Panc1 (cell line): ENCODE measurements at regions not wholly inside any gene's neighbourhood (a gene's known extent, or its start where the extent isn't known, plus 50 kb on each side); places are given as distances from the start of the nearest gene placed in this dataset.

Experiments
- ATAC-seq: fragments of 200-7000 bp; cut with Tn5 transposase; 2 replicates; pipeline ENCODE4 v1.9.1; 2020; ENCODE audit warnings: mild to moderate bottlenecking, moderate library complexity
- BruUV-seq: library from RNA; stranded (reverse); fragments of 400-500 nt; replicated peaks from 2 replicates; lab custom pipeline; 2021; lab: Mats Ljungman, UMichigan
- CTCF ChIA-PET: fragments of 300-600 bp; sonication (Branson Sonifier 250); formaldehyde crosslinking; loops from one replicate; lab custom pipeline; 2022; ENCODE audit warnings: antibody characterized with exemption; lab: Charles Lee
- POLR2A ChIA-PET: fragments of 300-600 bp; sonication (Branson Sonifier 250); formaldehyde crosslinking; loops from one replicate; lab custom pipeline; 2022; ENCODE audit warnings: antibody characterized with exemption; lab: Charles Lee
- DNase-seq: peaks from one replicate; pipeline ENCODE4 v3.0.0-alpha.2; 2010; ENCODE audit warnings: low read depth, low spot score
- H3K27ac ChIP-seq: 2 replicates; pipeline ENCODE4 v1.5.1; 2011; ENCODE audit warnings: mild to moderate bottlenecking, low read length, inconsistent platforms
- H3K27me3 ChIP-seq: fragments of 200-500 bp; sonication (Bioruptor generic); 2 replicates; pipeline ENCODE4 v1.6.0; 2014; ENCODE audit warnings: low read length, inconsistent platforms; ENCODE audit not compliant: control insufficient read depth, insufficient read depth
- H3K36me3 ChIP-seq: fragments of 200-500 bp; sonication (Bioruptor generic); 2 replicates; pipeline ENCODE4 v1.5.1; 2014; ENCODE audit warnings: inconsistent platforms, mild to moderate bottlenecking, low read length, moderate library complexity; ENCODE audit not compliant: control insufficient read depth, insufficient read depth
- H3K4me1 ChIP-seq: 2 replicates; pipeline ENCODE4 v1.5.1; 2011; ENCODE audit warnings: inconsistent platforms, mild to moderate bottlenecking, low read length, moderate library complexity; ENCODE audit not compliant: control insufficient read depth, insufficient read depth
- H3K4me3 ChIP-seq, 2 experiments: 2 replicates each; pipeline ENCODE4 v1.5.1; 2011 to 2012; ENCODE audit warnings: low read depth in 2 of 2, low read length in 2 of 2, mild to moderate bottlenecking in 2 of 2, inconsistent platforms in 1 of 2, moderate library complexity in 1 of 2
- H3K9me3 ChIP-seq: fragments of 200-500 bp; sonication (Bioruptor generic); 2 replicates; pipeline ENCODE4 v1.5.1; 2014; ENCODE audit warnings: low read depth, mild to moderate bottlenecking, inconsistent platforms, low read length, moderate library complexity; ENCODE audit not compliant: control insufficient read depth, insufficient read depth
- POLR2AphosphoS5 ChIP-seq: IDR thresholded peaks from 2 replicates; pipeline ENCODE4 v1.6.1; 2012; ENCODE audit warnings: mild to moderate bottlenecking, low read depth, low read length, moderate library complexity
- REST ChIP-seq, 2 experiments: IDR thresholded peaks; 2 replicates each; pipeline ENCODE4 v1.6.1; 2011 to 2012; ENCODE audit warnings: low read depth in 2 of 2, control low read depth in 1 of 2, low read length in 1 of 2, mild to moderate bottlenecking in 1 of 2, moderate library complexity in 1 of 2; ENCODE audit not compliant: insufficient read depth in 1 of 2
- SIN3A ChIP-seq: IDR thresholded peaks from 2 replicates; pipeline ENCODE4 v1.6.1; 2012; ENCODE audit warnings: low read depth, mild to moderate bottlenecking, low read length, moderate library complexity, borderline replicate concordance; ENCODE audit not compliant: insufficient read depth
- TCF7L2 ChIP-seq: IDR thresholded peaks from 2 replicates; pipeline ENCODE4 v1.6.1; 2011; ENCODE audit warnings: mild to moderate bottlenecking, low read depth, low read length, inconsistent platforms
- in situ Hi-C: cut with HindIII; loops from 2 replicates; pipeline ENCODE4 v1.10.0; 2016; ENCODE audit warnings: low sequenced_read_pairs, low pct_unique_long_range_greater_than_20kb
- intact Hi-C: fragments of 100-400 bp; cut with micrococcal nuclease; formaldehyde crosslinking; loops from one replicate; pipeline ENCODE4 v1.10.0; 2022; ENCODE audit not compliant: unreplicated experiment
- TF ChIP-seq, protein P1 (sequence below): fragments of 450-650 bp; IDR thresholded peaks from 2 replicates; pipeline ENCODE4 v1.5.1; 2017; ENCODE audit warnings: mild to moderate bottlenecking

DNA sequence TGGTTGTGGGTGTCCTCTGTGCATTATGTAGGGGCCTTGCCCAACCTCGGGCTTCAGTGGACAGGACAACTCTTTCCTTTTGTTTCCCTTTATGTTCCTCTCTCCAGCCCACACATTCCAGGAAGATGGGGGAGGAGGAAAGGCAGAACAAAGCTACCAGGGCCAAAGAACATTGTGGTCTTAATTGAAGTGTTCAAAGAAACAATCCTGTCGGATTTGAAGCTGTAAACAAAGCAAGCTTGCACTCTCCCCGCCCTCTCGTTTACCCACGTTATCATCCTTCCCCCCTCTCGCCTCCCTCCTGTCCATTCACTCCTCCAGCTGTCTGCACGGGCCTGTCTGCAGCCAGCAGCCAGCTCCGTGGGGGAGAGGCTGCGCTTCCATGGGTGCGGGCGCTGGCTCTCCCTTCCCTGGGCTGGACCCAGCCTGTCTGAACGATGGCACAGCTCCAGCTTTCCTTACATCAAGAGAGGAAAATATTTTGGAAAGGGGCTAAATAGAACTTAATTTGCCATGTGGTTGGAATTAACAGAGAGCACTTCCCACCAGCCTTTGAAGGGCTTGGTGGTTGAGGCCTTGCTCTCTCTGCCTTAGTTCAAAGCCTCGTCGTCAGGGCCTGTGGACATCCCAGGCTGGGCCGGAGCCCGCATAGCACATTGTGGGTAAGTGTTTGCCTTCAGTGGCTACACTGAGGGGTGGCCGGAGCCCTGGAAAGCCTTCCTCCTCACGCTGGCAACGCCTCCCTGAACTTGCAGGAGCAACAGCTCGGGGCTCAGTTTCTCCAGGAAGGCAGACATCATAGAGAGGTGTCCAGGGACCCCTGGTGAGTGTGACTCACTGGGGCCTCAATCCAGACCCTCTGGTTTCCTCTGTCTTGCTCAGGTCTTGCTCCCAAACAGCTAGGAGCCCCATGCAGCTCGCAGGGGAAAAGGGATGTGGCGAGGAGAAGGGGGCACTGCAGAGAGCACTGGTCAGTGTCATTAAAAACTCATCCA is 60.6 kb upstream of the HS6ST1 start:
- no peaks in the 10 kb centered on the region for H3K36me3 ChIP-seq
- BruUV-seq = no TSS peak
- no peaks in the 10 kb centered on the region for H3K27me3 ChIP-seq
- intact Hi-C loops = no loop called here
- POLR2A ChIA-PET = no interaction called here
- no peaks in the 10 kb centered on the region for H3K9me3 ChIP-seq
- in situ Hi-C loops = no loop called here
- ATAC-seq (no peak; the same call in 1 of the 2 replicates), DNase-seq (no peak)
- H3K4me3 ChIP-seq = no peak overlapping the region
- TF ChIP-seq, protein P1, sequence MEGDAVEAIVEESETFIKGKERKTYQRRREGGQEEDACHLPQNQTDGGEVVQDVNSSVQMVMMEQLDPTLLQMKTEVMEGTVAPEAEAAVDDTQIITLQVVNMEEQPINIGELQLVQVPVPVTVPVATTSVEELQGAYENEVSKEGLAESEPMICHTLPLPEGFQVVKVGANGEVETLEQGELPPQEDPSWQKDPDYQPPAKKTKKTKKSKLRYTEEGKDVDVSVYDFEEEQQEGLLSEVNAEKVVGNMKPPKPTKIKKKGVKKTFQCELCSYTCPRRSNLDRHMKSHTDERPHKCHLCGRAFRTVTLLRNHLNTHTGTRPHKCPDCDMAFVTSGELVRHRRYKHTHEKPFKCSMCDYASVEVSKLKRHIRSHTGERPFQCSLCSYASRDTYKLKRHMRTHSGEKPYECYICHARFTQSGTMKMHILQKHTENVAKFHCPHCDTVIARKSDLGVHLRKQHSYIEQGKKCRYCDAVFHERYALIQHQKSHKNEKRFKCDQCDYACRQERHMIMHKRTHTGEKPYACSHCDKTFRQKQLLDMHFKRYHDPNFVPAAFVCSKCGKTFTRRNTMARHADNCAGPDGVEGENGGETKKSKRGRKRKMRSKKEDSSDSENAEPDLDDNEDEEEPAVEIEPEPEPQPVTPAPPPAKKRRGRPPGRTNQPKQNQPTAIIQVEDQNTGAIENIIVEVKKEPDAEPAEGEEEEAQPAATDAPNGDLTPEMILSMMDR = no peak
- H3K27ac ChIP-seq = no peak overlapping the region
- CTCF ChIA-PET = interaction anchor here (0.6 kb wide), 1 partner anchor 17 kb away, joined by 4 read pairs; no protein-coding TSS in a partner anchor
- H3K4me1 ChIP-seq = peaks cover 9% of the 10 kb centered on the region; the same call in 1 of the 2 replicates

DNA sequence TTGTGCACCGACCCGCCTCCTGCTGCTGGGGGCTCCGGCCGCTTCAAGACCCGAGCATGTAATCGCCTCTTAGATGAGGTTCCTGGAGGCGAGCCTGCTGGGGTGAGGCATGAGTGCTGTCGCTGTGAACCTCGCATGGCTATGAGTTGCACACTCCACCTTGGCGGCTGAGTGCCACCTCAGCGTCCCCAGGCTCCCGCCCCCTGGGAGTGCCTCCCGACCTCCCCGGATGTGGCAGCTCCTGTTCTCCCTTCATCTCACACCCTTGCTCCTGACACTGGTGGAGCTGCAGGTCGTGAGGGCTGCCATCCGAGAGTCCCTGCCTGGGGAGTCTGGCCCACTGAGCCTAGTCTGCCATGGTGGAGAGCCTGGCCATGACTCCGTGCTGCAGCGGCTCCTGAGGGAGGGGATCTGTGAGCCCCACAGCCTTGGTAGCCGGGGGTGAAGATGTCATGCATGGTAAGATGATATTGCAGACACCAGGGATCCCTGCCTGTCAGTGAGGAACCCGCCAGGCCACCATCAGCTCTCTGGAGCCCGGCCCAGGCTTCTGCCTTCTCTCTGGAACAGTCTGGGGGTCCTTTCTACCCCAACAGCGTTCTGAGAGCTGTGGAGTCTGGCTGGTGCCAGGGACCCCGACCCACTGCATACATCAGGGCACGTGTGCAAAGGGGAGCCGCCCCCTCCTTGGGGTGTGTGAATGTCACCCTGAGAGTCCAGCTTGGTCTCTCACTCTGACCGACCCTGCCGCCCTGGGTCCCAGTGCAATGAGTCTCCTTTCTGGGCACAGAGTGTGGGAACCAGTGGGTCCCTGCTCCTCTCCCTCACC is 61.6 kb upstream of the HS6ST1 start:
- DNase-seq = no peak
- no peak overlapping the region for H3K4me3 ChIP-seq
- TF ChIP-seq REST (IDR thresholded peaks at IDR 0.05; ENCODE audit: insufficient read depth in 1 of 2, low read depth in 2 of 2, low read length in 1 of 2) (no peak), TCF7L2 (no peak), SIN3A (no peak), POLR2AphosphoS5 (no peak)
- TF ChIP-seq, protein P1 = no peak
- in situ Hi-C loops (no loop called here), intact Hi-C loops (no loop called here)
- no peak; the same call in 1 of the 2 replicates for ATAC-seq
- no peaks in the 10 kb centered on the region for H3K27me3 ChIP-seq
- no TSS peak for BruUV-seq
- CTCF ChIA-PET = no interaction called here
- H3K4me1 ChIP-seq = peaks cover 9% of the 10 kb centered on the region; the same call in 1 of the 2 replicates
- H3K27ac ChIP-seq = no peak overlapping the region
- POLR2A ChIA-PET = no interaction called here
- H3K9me3 ChIP-seq = no peaks in the 10 kb centered on the region
- no peaks in the 10 kb centered on the region for H3K36me3 ChIP-seq
